ENCODE measurements at regions not wholly inside any gene's neighbourhood (a gene's known extent, or its start where the extent isn't known, plus 50 kb on each side); places are given as distances from the start of the nearest gene placed in this dataset.
"Not testable (repeated sequence)": the region's sequence is repeated elsewhere in the genome, so short reads cannot be mapped to it uniquely, and the experiment has no call there.

DNA sequence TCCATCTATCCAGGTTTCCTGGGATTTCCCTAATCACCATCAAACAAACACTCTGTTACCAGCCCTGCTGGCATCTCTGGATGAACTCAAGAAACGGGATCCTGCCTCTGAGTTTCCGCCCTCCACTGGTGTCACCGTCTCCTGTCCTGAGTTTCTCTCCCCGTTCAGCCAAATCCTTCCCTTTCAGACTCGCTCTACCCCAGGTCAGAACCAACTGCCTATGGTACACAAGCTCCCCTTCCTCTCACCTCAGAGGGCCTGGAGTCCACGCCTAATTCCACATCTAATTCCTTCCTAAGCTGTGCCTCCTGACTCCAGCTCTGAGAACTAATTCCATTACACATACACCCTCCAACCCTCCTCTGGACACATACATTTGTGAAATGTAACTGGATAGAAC lies 96.1 kb downstream of the SHANK2 start:
- H3K36me3 ChIP-seq: no peaks in the 10 kb centered on the region
- H3K4me1 ChIP-seq (replicated peaks): no peaks in the 10 kb centered on the region
- no peak overlapping the region for H3K4me3 ChIP-seq
- DNase-seq (ENCODE audit: low spot score): no peak
- WGBS: 89% methylated on average over 6 of the region's 6 CpGs
- H3K27me3 ChIP-seq (replicated peaks; ENCODE audit: insufficient read depth): no peaks in the 10 kb centered on the region
- intact Hi-C loops (cut with DNase I): no loop called here
- H3K9me3 ChIP-seq: no peaks in the 10 kb centered on the region
- H3K27ac ChIP-seq: no peak overlapping the region
- TF ChIP-seq POLR2AphosphoS5 (IDR thresholded peaks at IDR 0.05) (no peak), POLR2A (IDR thresholded peaks at IDR 0.05) (no peak)
- TF ChIP-seq, protein P1, sequence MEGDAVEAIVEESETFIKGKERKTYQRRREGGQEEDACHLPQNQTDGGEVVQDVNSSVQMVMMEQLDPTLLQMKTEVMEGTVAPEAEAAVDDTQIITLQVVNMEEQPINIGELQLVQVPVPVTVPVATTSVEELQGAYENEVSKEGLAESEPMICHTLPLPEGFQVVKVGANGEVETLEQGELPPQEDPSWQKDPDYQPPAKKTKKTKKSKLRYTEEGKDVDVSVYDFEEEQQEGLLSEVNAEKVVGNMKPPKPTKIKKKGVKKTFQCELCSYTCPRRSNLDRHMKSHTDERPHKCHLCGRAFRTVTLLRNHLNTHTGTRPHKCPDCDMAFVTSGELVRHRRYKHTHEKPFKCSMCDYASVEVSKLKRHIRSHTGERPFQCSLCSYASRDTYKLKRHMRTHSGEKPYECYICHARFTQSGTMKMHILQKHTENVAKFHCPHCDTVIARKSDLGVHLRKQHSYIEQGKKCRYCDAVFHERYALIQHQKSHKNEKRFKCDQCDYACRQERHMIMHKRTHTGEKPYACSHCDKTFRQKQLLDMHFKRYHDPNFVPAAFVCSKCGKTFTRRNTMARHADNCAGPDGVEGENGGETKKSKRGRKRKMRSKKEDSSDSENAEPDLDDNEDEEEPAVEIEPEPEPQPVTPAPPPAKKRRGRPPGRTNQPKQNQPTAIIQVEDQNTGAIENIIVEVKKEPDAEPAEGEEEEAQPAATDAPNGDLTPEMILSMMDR (IDR thresholded peaks at IDR 0.05): no peak

DNA sequence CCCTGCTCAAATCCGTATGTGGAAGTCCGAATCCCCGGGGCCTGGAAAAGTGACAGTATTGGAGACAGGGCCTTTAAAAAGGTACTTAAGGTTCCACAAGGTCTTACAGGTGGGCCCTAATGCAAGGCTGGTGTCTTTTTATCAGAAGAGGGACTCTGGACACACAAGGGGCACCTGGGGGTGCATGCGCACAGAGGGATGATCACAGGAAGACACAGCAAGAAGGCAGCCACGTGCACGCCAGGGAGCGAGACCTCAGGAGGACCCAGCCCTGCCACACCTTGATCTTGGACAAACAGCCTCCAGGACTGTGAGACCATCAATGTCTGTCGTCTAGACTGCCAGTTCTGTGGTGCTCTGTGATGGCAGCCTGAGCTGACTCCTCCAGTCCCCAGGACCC lies 96.5 kb downstream of the SHANK2 start:
- no peak for DNase-seq (ENCODE audit: low spot score)
- no peak overlapping the region for H3K4me3 ChIP-seq
- 93% methylated on average over 8 of the region's 8 CpGs for WGBS
- no peaks in the 10 kb centered on the region for H3K9me3 ChIP-seq
- TF ChIP-seq POLR2A (IDR thresholded peaks at IDR 0.05): no peak
- TF ChIP-seq POLR2AphosphoS5 (IDR thresholded peaks at IDR 0.05): no peak
- TF ChIP-seq, protein P1 (IDR thresholded peaks at IDR 0.05): no peak
- no peaks in the 10 kb centered on the region for H3K27me3 ChIP-seq (replicated peaks; ENCODE audit: insufficient read depth)
- no peaks in the 10 kb centered on the region for H3K36me3 ChIP-seq
- H3K4me1 ChIP-seq (replicated peaks): no peaks in the 10 kb centered on the region
- H3K27ac ChIP-seq: no peak overlapping the region
- intact Hi-C loops (cut with DNase I): no loop called here

DNA sequence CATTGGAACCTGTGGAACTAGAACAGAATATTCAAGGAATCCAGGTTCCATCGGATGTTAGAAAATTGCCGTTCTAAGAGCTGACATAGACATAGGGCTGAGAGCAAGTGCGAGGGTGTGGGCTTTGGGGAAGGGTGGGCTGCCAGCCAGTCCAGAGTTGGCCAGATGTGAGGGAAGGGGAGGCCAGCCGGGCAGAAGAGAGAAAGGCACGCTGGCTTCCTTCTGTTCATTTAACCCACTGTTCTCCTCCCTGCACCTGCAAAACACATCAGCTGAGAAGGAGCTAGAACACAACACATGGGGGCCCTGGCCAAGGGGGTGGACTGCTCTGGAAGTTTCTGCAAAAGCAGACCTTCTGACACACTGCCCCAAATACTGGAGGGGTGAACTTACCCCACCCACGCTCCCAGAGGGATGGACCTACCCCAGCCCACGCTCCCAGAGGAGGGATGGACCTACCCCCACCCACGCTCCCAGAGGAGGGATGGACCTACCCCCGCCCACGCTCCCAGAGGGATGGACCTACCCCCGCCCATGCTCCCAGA lies 98.0 kb downstream of the SHANK2 start:
- H3K9me3 ChIP-seq: no peaks in the 10 kb centered on the region
- no peaks in the 10 kb centered on the region for H3K4me1 ChIP-seq (replicated peaks)
- DNase-seq (ENCODE audit: low spot score): no peak
- TF ChIP-seq, protein P1 (IDR thresholded peaks at IDR 0.05): no peak
- TF ChIP-seq POLR2AphosphoS5 (IDR thresholded peaks at IDR 0.05) (no peak), POLR2A (IDR thresholded peaks at IDR 0.05) (no peak)
- intact Hi-C loops (cut with DNase I): no loop called here
- WGBS: 70% methylated on average over 9 of the region's 11 CpGs
- H3K4me3 ChIP-seq: no peak overlapping the region
- H3K27me3 ChIP-seq (replicated peaks; ENCODE audit: insufficient read depth): no peaks in the 10 kb centered on the region
- H3K36me3 ChIP-seq: no peaks in the 10 kb centered on the region
- H3K27ac ChIP-seq: no peak overlapping the region

DNA sequence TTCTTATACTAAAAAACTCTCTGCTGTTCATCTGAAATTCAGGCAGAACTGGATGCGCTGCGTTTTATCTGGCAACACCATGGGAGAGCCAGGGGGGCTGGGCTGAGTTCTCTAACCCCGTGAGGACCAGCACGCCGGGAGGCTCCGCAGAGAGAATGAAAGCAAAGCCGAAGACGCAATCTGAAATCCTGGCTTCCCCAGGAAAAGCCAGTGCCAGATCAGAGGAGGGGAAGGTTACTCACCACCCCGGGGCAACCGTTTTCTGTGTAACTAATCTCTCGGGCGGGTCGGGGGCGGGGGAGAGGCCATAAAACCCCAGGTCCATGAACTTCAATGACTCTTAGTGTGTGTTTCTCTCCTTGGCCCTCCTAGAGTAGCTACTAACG lies 99.4 kb downstream of the SHANK2 start:
- WGBS: 3% methylated on average over 15 of the region's 15 CpGs

DNA sequence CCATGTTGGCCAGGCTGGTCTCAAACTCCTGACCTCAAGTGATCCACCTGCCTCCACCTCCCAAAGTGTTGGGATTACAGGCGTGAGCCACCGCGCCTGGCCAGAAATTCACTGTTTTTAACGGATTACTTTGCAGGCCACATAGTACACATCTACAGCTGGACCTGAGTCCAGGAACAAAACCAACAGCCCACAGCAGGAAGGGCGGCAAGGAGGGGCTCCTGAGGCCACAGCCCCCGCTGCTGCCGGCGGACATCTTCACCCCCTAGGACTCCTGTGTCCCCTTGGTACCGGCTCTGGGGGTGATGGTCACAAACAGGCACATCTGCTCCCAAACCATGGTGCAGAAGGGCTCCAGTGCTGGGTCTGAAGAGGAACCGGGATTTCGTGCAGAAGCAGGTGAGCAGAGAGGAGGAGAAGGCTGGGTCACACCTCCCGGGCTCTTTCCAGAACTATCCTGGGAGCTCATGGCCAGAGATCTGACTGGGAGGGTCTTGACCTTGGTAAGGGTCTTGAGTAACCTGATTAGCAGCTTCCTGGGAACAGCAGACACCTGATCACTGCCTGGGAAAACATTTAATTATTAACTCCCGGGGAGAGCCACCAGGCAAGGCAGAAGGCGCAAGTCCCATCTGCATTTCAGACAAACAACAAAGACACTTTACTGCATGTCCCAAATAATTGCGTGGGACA lies 99.9 kb downstream of the SHANK2 start:
- H3K36me3 ChIP-seq: not testable (repeated sequence)

More for the DNA sequence above, 99.4 kb downstream of the SHANK2 start:
- H3K4me1 ChIP-seq (replicated peaks): no peaks in the 10 kb centered on the region
- TF ChIP-seq, protein P1 (IDR thresholded peaks at IDR 0.05): no peak
- no peak for TF ChIP-seq POLR2A (IDR thresholded peaks at IDR 0.05)
- TF ChIP-seq POLR2AphosphoS5 (IDR thresholded peaks at IDR 0.05): no peak
- no peaks in the 10 kb centered on the region for H3K9me3 ChIP-seq
- no peak for DNase-seq (ENCODE audit: low spot score)
- peak overlapping the region in 1 of 2 donors; percentile 45 for H3K27ac ChIP-seq
- no peaks in the 10 kb centered on the region for H3K36me3 ChIP-seq
- H3K27me3 ChIP-seq (replicated peaks; ENCODE audit: insufficient read depth): no peaks in the 10 kb centered on the region
- intact Hi-C loops (cut with DNase I): no loop called here
- peak overlapping the region in 1 of 2 donors; percentile 8 for H3K4me3 ChIP-seq

More for the DNA sequence above, 99.9 kb downstream of the SHANK2 start:
- intact Hi-C loops (cut with DNase I); H3K27me3 ChIP-seq (replicated peaks; ENCODE audit: insufficient read depth); DNase-seq (ENCODE audit: low spot score); H3K4me1 ChIP-seq (replicated peaks); H3K9me3 ChIP-seq: not testable (repeated sequence)
- Histone ChIP-seq H3K27ac (peak overlapping the region in 1 of 2 donors; percentile 45), H3K4me3 (peak overlapping the region in 1 of 2 donors; percentile 8)
- WGBS: 59% methylated on average over 14 of the region's 15 CpGs
